Endodermal cell (in vitro differentiated cells): ENCODE measurements at regions not wholly inside any gene's neighbourhood (a gene's known extent, or its start where the extent isn't known, plus 50 kb on each side); places are given as distances from the start of the nearest gene placed in this dataset.
"Not testable (repeated sequence)": the region's sequence is repeated elsewhere in the genome, so short reads cannot be mapped to it uniquely, and the experiment has no call there.

Experiments
- DNase-seq: peaks from one replicate; pipeline ENCODE4 v3.0.0-alpha.2; 2017
- H3K27ac ChIP-seq: 2 replicates; pipeline ENCODE4 v1.5.1; 2013; ENCODE audit warnings: mild to moderate bottlenecking, low read depth, low read length, moderate library complexity
- H3K27me3 ChIP-seq: 2 replicates; pipeline ENCODE4 v1.6.1; 2013; ENCODE audit warnings: mild to moderate bottlenecking, low read length, moderate library complexity; ENCODE audit not compliant: insufficient read depth, control insufficient read depth, poor library complexity, severe bottlenecking
- H3K36me3 ChIP-seq: 2 replicates; pipeline ENCODE4 v1.7.0; 2013; ENCODE audit warnings: mild to moderate bottlenecking, low read length, moderate library complexity; ENCODE audit not compliant: control insufficient read depth, insufficient read depth
- H3K4me1 ChIP-seq: one replicate; pipeline ENCODE4 v1.7.0; 2013; ENCODE audit warnings: low read length; ENCODE audit not compliant: control insufficient read depth, insufficient read depth
- H3K4me3 ChIP-seq: 2 replicates; pipeline ENCODE4 v1.5.1; 2013; ENCODE audit warnings: mild to moderate bottlenecking, low read length, moderate library complexity
- H3K9ac ChIP-seq: 2 replicates; pipeline ENCODE4 v1.6.1; 2013; ENCODE audit warnings: mild to moderate bottlenecking, low read length, moderate library complexity; ENCODE audit not compliant: poor library complexity, severe bottlenecking; ENCODE audit errors: extremely low read depth
- H3K9me3 ChIP-seq: 2 replicates; pipeline ENCODE4 v1.6.1; 2013; ENCODE audit warnings: mild to moderate bottlenecking, low read length, moderate library complexity; ENCODE audit not compliant: control insufficient read depth
- H3K27ac Mint-ChIP-seq: 2 replicates; pipeline ENCODE4 v1.8.0; 2020; ENCODE audit warnings: mixed read lengths
- H3K27me3 Mint-ChIP-seq: 2 replicates; pipeline ENCODE4 v1.8.0; 2021; ENCODE audit warnings: mild to moderate bottlenecking, mixed read lengths; ENCODE audit not compliant: insufficient read depth
- H3K36me3 Mint-ChIP-seq: 2 replicates; pipeline ENCODE4 v1.8.0; 2020; ENCODE audit warnings: low read depth, mixed read lengths
- H3K4me1 Mint-ChIP-seq: 2 replicates; pipeline ENCODE4 v1.8.0; 2020; ENCODE audit warnings: mixed read lengths
- H3K4me3 Mint-ChIP-seq: 2 replicates; pipeline ENCODE4 v1.8.0; 2020; ENCODE audit warnings: mild to moderate bottlenecking, moderate library complexity, mixed read lengths
- H3K9me3 Mint-ChIP-seq: 2 replicates; pipeline ENCODE4 v1.8.0; 2020; ENCODE audit warnings: mild to moderate bottlenecking, mixed read lengths
- WGBS, 2 experiments: methylation state at CpG; one replicate each; pipeline versions ENCODE4 v1.1.5 to v1.1.7; 2013; ENCODE audit warnings: missing lambda C conversion rate in 2 of 2, mixed read lengths in 1 of 2; ENCODE audit not compliant: insufficient coverage in 1 of 2, insufficient read length in 1 of 2; 5-methylcytosine and 5-hydroxymethylcytosine counted together
- TF ChIP-seq, protein P1 (sequence below): fragments of 200-600 bp; sonication (generic); conservative IDR thresholded peaks from 2 replicates; pipeline ENCODE4 v1.5.0; 2021; ENCODE audit warnings: antibody characterized with exemption, mild to moderate bottlenecking

DNA sequence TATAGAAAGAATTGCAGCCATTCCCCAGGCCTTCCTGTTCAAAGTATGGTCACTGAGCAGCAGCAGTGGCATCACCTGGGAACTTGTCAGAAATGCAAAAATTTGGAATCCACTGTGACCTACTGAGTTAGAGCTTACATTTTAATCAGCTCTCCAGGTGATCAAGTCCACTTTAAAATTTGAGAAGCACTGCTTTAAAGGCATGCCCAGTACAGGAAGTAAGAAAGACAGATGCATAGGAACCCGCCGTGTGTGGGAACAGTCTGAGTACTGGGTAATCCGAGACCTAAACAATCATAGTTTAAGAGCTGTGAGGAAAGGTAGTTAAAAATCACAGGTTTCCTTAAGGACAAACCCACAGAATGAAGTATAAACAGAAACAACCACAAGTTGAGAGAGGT is 462.4 kb downstream of the RAB38 start:
- WGBS, 2 experiments: 53 to 76% methylated on average over 3 of the region's 3 CpGs
- H3K9me3 Mint-ChIP-seq: no peaks in the 10 kb centered on the region
- no peak overlapping the region for H3K4me3 Mint-ChIP-seq
- Histone ChIP-seq H3K27me3 (no peaks in the 10 kb centered on the region), H3K4me3 (no peak overlapping the region), H3K36me3 (no peaks in the 10 kb centered on the region), H3K27ac (no peak overlapping the region), H3K9me3 (no peaks in the 10 kb centered on the region), H3K9ac (no peak overlapping the region), H3K4me1 (no peaks in the 10 kb centered on the region)
- H3K36me3 Mint-ChIP-seq: no peaks in the 10 kb centered on the region
- peaks cover 26% of the 10 kb centered on the region for H3K4me1 Mint-ChIP-seq
- no peak overlapping the region for H3K27ac Mint-ChIP-seq
- DNase-seq: peak; percentile 67
- TF ChIP-seq, protein P1, sequence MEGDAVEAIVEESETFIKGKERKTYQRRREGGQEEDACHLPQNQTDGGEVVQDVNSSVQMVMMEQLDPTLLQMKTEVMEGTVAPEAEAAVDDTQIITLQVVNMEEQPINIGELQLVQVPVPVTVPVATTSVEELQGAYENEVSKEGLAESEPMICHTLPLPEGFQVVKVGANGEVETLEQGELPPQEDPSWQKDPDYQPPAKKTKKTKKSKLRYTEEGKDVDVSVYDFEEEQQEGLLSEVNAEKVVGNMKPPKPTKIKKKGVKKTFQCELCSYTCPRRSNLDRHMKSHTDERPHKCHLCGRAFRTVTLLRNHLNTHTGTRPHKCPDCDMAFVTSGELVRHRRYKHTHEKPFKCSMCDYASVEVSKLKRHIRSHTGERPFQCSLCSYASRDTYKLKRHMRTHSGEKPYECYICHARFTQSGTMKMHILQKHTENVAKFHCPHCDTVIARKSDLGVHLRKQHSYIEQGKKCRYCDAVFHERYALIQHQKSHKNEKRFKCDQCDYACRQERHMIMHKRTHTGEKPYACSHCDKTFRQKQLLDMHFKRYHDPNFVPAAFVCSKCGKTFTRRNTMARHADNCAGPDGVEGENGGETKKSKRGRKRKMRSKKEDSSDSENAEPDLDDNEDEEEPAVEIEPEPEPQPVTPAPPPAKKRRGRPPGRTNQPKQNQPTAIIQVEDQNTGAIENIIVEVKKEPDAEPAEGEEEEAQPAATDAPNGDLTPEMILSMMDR: no peak
- no peaks in the 10 kb centered on the region for H3K27me3 Mint-ChIP-seq

DNA sequence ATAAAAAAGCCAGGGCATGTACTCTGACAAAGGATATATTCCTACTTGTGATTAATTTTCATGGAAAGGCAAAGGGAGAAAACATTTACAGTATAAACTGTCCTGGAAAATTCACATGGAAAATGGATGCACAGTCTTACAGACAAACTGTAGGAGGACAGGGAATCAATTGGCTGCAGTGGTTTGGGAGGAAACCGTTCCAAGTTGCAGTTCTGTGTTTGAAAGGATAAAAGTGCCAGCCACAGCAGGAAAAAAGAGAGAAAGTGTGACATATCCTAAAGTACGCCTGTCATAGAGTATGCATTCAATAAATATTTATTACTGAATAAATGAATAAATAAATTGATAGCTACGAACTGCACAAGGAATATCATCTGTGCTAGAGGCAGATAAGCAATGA is 462.9 kb downstream of the RAB38 start:
- TF ChIP-seq, protein P1: no peak
- H3K36me3 Mint-ChIP-seq: no peaks in the 10 kb centered on the region
- H3K27ac Mint-ChIP-seq: no peak overlapping the region
- Histone ChIP-seq H3K27ac (no peak overlapping the region), H3K36me3 (no peaks in the 10 kb centered on the region), H3K9me3 (no peaks in the 10 kb centered on the region), H3K9ac (no peak overlapping the region), H3K4me3 (no peak overlapping the region), H3K27me3 (no peaks in the 10 kb centered on the region), H3K4me1 (no peaks in the 10 kb centered on the region)
- no peaks in the 10 kb centered on the region for H3K9me3 Mint-ChIP-seq
- H3K4me1 Mint-ChIP-seq: peaks cover 26% of the 10 kb centered on the region
- H3K4me3 Mint-ChIP-seq: no peak overlapping the region
- WGBS, 2 experiments: 87% methylated on average over 2 of the region's 3 CpGs; no CpG with 5 or more reads in 1 of the 2 experiments
- no peak for DNase-seq
- H3K27me3 Mint-ChIP-seq: no peaks in the 10 kb centered on the region

DNA sequence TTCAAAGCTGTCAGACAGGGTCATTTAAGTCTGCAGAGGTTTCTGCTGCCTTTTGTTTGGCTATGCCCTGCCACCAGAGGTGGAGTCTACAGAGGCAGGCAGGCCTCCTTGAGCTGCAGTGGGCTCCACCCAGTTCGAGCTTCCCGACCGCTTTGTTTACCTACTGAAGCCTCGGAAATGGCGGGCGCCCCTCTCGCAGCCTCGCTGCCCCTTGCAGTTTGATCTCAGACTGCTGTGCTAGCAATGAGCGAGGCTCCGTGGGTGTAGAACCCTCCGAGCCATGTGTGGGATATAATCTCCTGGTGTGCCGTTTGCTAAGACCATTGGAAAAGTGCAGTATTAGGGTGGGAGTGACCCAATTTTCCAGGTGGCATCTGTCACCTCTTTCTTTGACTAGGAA is 471.7 kb downstream of the RAB38 start:
- DNase-seq: not testable (repeated sequence)

DNA sequence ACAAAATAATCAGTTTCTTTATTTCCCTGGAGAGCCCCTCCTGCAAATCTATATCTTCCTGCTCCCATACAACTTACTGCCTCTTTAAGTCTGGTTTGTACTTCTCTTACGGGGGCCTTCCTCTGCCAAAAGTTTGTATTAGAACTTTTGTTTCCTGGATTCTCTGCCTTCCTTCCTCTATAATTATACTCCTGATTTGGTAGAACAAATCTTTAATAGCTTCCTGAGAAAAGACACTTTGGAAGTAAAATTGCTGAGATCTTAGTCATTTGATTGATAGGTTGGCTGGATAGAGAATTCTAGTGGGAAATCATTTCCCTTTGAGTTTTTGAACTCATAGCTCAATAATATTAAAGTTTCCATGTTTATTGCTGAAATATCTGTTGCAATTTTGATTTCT is 499.2 kb downstream of the RAB38 start:
- Histone ChIP-seq H3K4me3 (no peak overlapping the region), H3K9ac (no peak overlapping the region), H3K4me1 (no peaks in the 10 kb centered on the region), H3K36me3 (no peaks in the 10 kb centered on the region), H3K9me3 (no peaks in the 10 kb centered on the region), H3K27me3 (no peaks in the 10 kb centered on the region), H3K27ac (no peak overlapping the region)
- 85% methylated on average over 1 of the region's 1 CpG; no CpG with 5 or more reads in 1 of the 2 experiments for WGBS, 2 experiments
- no peak overlapping the region for H3K4me3 Mint-ChIP-seq
- no peaks in the 10 kb centered on the region for H3K36me3 Mint-ChIP-seq
- H3K27ac Mint-ChIP-seq: no peak overlapping the region
- no peaks in the 10 kb centered on the region for H3K9me3 Mint-ChIP-seq
- no peak for DNase-seq
- TF ChIP-seq, protein P1: no peak
- H3K4me1 Mint-ChIP-seq: no peaks in the 10 kb centered on the region
- H3K27me3 Mint-ChIP-seq: no peaks in the 10 kb centered on the region

More for the DNA sequence above, 471.7 kb downstream of the RAB38 start:
- not testable (repeated sequence) for H3K27ac ChIP-seq, H3K4me1 Mint-ChIP-seq, H3K4me3 ChIP-seq, H3K27me3 Mint-ChIP-seq, H3K36me3 ChIP-seq, H3K27ac Mint-ChIP-seq, H3K27me3 ChIP-seq, H3K4me1 ChIP-seq, H3K36me3 Mint-ChIP-seq, H3K9ac ChIP-seq, H3K4me3 Mint-ChIP-seq
- 81 to 100% methylated on average over 1 to 12 of the region's 12 CpGs for WGBS, 2 experiments
- H3K9me3 Mint-ChIP-seq: peaks cover 61% of the 10 kb centered on the region
- peaks cover 12% of the 10 kb centered on the region for H3K9me3 ChIP-seq
